Esophagus squamous epithelium (tissue), 4 donors: ENCODE measurements at regions not wholly inside any gene's neighbourhood (a gene's known extent, or its start where the extent isn't known, plus 50 kb on each side); places are given as distances from the start of the nearest gene placed in this dataset.

Experiments
- CTCF ChIP-seq, 6 experiments: fragments of 450-650 bp in 4 of 6; fragments of 200-600 bp in 2 of 6; sonication (generic) in 2 of 6; IDR thresholded peaks; one replicate each; pipeline ENCODE4 v1.5.1; 2016 to 2019; ENCODE audit warnings: antibody characterized with exemption in 6 of 6, mild to moderate bottlenecking in 4 of 6, moderate library complexity in 4 of 6
- POLR2A ChIP-seq, 4 donors: fragments of 450-650 bp; IDR thresholded peaks; one replicate each; pipeline ENCODE4 v1.6.1; 2017; ENCODE audit warnings: antibody characterized with exemption in 4 of 4, mild to moderate bottlenecking in 4 of 4, moderate library complexity in 3 of 4

- TF ChIP-seq CTCF (IDR thresholded peaks at IDR 0.05) (no peak), POLR2A (IDR thresholded peaks at IDR 0.05) (no peak)
Observed at GRCh38 chr6:26304213-26304796, 60.7 kb upstream of the BTN3A2 start.
